Neuron (in vitro differentiated cells): ENCODE measurements at regions not wholly inside any gene's neighbourhood (a gene's known extent, or its start where the extent isn't known, plus 50 kb on each side); places are given as distances from the start of the nearest gene placed in this dataset.
"Not testable (repeated sequence)": the region's sequence is repeated elsewhere in the genome, so short reads cannot be mapped to it uniquely, and the experiment has no call there.

ENCODE experiments used
- H2AFZ ChIP-seq: one replicate; pipeline ENCODE4 v1.6.1; 2013; ENCODE audit warnings: low read depth, mild to moderate bottlenecking, inconsistent platforms, low read length, moderate library complexity
- H3K27me3 ChIP-seq: one replicate; pipeline ENCODE4 v1.6.1; 2013; ENCODE audit warnings: low read length; ENCODE audit not compliant: insufficient read depth
- H3K36me3 ChIP-seq: one replicate; pipeline ENCODE4 v1.6.1; 2013; ENCODE audit warnings: low read length; ENCODE audit not compliant: insufficient read depth
- H3K4me1 ChIP-seq: one replicate; pipeline ENCODE4 v1.6.1; 2013; ENCODE audit warnings: low read length; ENCODE audit not compliant: insufficient read depth
- H3K4me3 ChIP-seq: 2 replicates; pipeline ENCODE4 v1.5.1; 2013; ENCODE audit warnings: mild to moderate bottlenecking, low read length, moderate library complexity
- H3K9me3 ChIP-seq: one replicate; pipeline ENCODE4 v1.6.1; 2013; ENCODE audit warnings: low read length

GRCh38 chr3:5699811-5700210 lies 512.3 kb downstream of the EDEM1 start:
- Histone ChIP-seq H3K9me3 (no peaks in the 10 kb centered on the region), H2AFZ (no peak overlapping the region), H3K27me3 (no peaks in the 10 kb centered on the region), H3K4me1 (no peaks in the 10 kb centered on the region), H3K36me3 (no peaks in the 10 kb centered on the region), H3K4me3 (no peak overlapping the region)

- H2AFZ ChIP-seq, H3K27me3 ChIP-seq, H3K36me3 ChIP-seq, H3K4me3 ChIP-seq, H3K4me1 ChIP-seq, H3K9me3 ChIP-seq: not testable (repeated sequence)
Observed at GRCh38 chr3:5701005-5701404, 513.5 kb downstream of the EDEM1 start.

- Histone ChIP-seq H3K4me3 (no peak overlapping the region), H3K9me3 (no peaks in the 10 kb centered on the region), H3K27me3 (no peaks in the 10 kb centered on the region), H3K4me1 (no peaks in the 10 kb centered on the region), H3K36me3 (no peaks in the 10 kb centered on the region), H2AFZ (no peak overlapping the region)
Observed at GRCh38 chr3:5707794-5708193, 520.3 kb downstream of the EDEM1 start.

GRCh38 chr3:5709714-5710113 lies 522.2 kb downstream of the EDEM1 start:
- Histone ChIP-seq H2AFZ (no peak overlapping the region), H3K36me3 (no peaks in the 10 kb centered on the region), H3K9me3 (no peaks in the 10 kb centered on the region), H3K4me3 (no peak overlapping the region), H3K27me3 (no peaks in the 10 kb centered on the region), H3K4me1 (no peaks in the 10 kb centered on the region)

GRCh38 chr3:5710718-5711117 lies 523.2 kb downstream of the EDEM1 start:
- Histone ChIP-seq H3K4me1 (no peaks in the 10 kb centered on the region), H3K36me3 (no peaks in the 10 kb centered on the region), H2AFZ (no peak overlapping the region), H3K4me3 (no peak overlapping the region), H3K9me3 (no peaks in the 10 kb centered on the region), H3K27me3 (no peaks in the 10 kb centered on the region)

GRCh38 chr3:5717254-5717653 lies 529.7 kb downstream of the EDEM1 start:
- Histone ChIP-seq H3K9me3 (no peaks in the 10 kb centered on the region), H3K4me3 (no peak overlapping the region), H2AFZ (no peak overlapping the region), H3K27me3 (no peaks in the 10 kb centered on the region), H3K36me3 (no peaks in the 10 kb centered on the region), H3K4me1 (no peaks in the 10 kb centered on the region)

GRCh38 chr3:5719668-5720067 lies 532.2 kb downstream of the EDEM1 start:
- H3K9me3 ChIP-seq, H2AFZ ChIP-seq, H3K27me3 ChIP-seq, H3K4me1 ChIP-seq, H3K36me3 ChIP-seq, H3K4me3 ChIP-seq: not testable (repeated sequence)

- Histone ChIP-seq H3K4me1 (no peaks in the 10 kb centered on the region), H3K36me3 (no peaks in the 10 kb centered on the region)
Observed at GRCh38 chr3:5725801-5726200, 538.3 kb downstream of the EDEM1 start.

GRCh38 chr3:5726621-5727020 lies 539.1 kb downstream of the EDEM1 start:
- no peaks in the 10 kb centered on the region for H3K27me3 ChIP-seq
- no peaks in the 10 kb centered on the region for H3K9me3 ChIP-seq
- no peak overlapping the region for H3K4me3 ChIP-seq
- no peaks in the 10 kb centered on the region for H3K4me1 ChIP-seq
- no peaks in the 10 kb centered on the region for H3K36me3 ChIP-seq
- no peak overlapping the region for H2AFZ ChIP-seq

More at GRCh38 chr3:5725801-5726200, 538.3 kb downstream of the EDEM1 start:
- no peak overlapping the region for H3K4me3 ChIP-seq
- no peak overlapping the region for H2AFZ ChIP-seq
- H3K9me3 ChIP-seq, result no peaks in the 10 kb centered on the region
- H3K27me3 ChIP-seq, result no peaks in the 10 kb centered on the region

GRCh38 chr3:5727743-5728484 lies 540.4 kb downstream of the EDEM1 start:
- Histone ChIP-seq H3K36me3 (no peaks in the 10 kb centered on the region), H3K9me3 (no peaks in the 10 kb centered on the region), H3K4me1 (no peaks in the 10 kb centered on the region), H3K27me3 (no peaks in the 10 kb centered on the region), H2AFZ (no peak overlapping the region), H3K4me3 (no peak overlapping the region)

- Histone ChIP-seq H3K9me3 (no peaks in the 10 kb centered on the region), H3K36me3 (no peaks in the 10 kb centered on the region), H2AFZ (no peak overlapping the region), H3K4me3 (no peak overlapping the region), H3K27me3 (no peaks in the 10 kb centered on the region), H3K4me1 (no peaks in the 10 kb centered on the region)
Observed at GRCh38 chr3:5729852-5730251, 542.3 kb downstream of the EDEM1 start.

GRCh38 chr3:5731100-5731499 lies 543.6 kb downstream of the EDEM1 start:
- Histone ChIP-seq H3K4me1 (no peaks in the 10 kb centered on the region), H2AFZ (no peak overlapping the region), H3K9me3 (no peaks in the 10 kb centered on the region), H3K4me3 (no peak overlapping the region), H3K27me3 (no peaks in the 10 kb centered on the region), H3K36me3 (no peaks in the 10 kb centered on the region)

GRCh38 chr3:5732081-5732480 lies 544.6 kb downstream of the EDEM1 start:
- no peak overlapping the region for H3K4me3 ChIP-seq
- H3K27me3 ChIP-seq, result no peaks in the 10 kb centered on the region
- no peak overlapping the region for H2AFZ ChIP-seq
- H3K4me1 ChIP-seq, result no peaks in the 10 kb centered on the region
- no peaks in the 10 kb centered on the region for H3K9me3 ChIP-seq
- no peaks in the 10 kb centered on the region for H3K36me3 ChIP-seq

- Histone ChIP-seq H2AFZ (no peak overlapping the region), H3K4me3 (no peak overlapping the region), H3K9me3 (no peaks in the 10 kb centered on the region), H3K27me3 (no peaks in the 10 kb centered on the region), H3K36me3 (no peaks in the 10 kb centered on the region), H3K4me1 (no peaks in the 10 kb centered on the region)
Observed at GRCh38 chr3:5733995-5734394, 546.5 kb downstream of the EDEM1 start.
